SW 1271 (cell line): ENCODE measurements at regions not wholly inside any gene's neighbourhood (a gene's known extent, or its start where the extent isn't known, plus 50 kb on each side); places are given as distances from the start of the nearest gene placed in this dataset.
"Not testable (repeated sequence)": the region's sequence is repeated elsewhere in the genome, so short reads cannot be mapped to it uniquely, and the experiment has no call there.

Experiments
- DNase-seq, 2 experiments: peaks; one replicate each; lab custom pipeline; 2025; lab: John Stamatoyannopoulos, UW

- no peak for DNase-seq
Measured at GRCh38 chr6:167208819-167209576, 51.2 kb upstream of the GPR31 start.

GRCh38 chr6:167209577-167209975 is 51.8 kb upstream of the GPR31 start:
- no peak for DNase-seq

GRCh38 chr6:167210375-167211294 is 52.9 kb upstream of the GPR31 start:
- no peak for DNase-seq

DNA sequence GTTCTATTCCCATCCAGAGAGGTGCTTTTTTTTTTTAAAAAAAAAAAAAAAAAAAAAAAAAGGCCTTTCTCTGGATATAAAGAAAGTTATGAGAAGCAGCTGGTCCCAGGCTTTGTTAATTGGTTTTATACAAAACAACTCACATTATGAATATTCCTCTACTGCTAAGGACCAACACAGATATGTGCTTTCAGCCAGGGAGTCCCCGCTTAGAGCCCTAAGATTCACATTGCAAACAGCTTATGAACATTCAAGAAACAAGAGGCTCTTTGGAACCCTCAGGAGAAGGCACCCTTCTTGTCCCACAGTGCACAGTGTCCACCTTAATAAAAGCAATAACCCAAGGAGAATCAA is 53.5 kb upstream of the GPR31 start:
- DNase-seq: no peak

DNA sequence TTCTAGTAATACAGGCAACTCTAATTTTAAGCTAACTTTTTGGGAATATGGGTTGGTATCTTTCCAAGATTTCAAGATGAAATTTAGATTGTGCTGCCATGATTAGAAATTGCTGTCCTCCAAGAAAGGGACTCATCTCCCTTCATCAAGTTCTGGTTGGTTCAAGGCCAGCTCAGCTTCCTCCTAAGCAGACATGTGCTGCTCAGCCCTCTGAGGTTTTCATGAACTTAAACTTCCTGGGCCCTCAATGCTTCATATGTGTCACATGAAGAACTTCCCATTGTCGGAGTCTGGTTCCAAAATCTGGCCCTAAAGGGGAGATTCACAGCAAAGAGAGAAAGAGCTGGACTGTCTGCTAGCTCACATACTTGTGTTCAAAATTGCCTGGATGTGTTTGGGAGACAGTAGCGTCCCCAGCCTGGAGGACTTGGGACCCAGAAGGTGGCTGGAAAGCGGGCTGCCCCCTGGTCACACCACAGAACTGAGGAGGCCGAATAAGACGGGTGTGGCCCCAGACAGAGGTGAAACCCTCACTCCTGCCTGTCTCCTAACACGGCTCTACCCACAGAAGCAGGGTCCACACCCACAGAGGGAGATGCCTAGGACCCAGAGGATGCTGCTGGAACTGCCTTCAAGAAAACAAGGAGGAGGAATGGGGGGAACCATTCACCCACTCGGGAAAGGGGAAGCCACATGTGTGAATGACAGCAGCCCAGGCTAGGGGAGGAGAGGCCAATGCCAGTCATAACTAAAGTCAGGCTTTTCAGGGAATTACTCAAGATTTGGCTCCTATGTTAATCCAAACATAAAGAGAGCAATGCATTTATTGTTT is 54.3 kb upstream of the GPR31 start:
- DNase-seq: no peak

DNA sequence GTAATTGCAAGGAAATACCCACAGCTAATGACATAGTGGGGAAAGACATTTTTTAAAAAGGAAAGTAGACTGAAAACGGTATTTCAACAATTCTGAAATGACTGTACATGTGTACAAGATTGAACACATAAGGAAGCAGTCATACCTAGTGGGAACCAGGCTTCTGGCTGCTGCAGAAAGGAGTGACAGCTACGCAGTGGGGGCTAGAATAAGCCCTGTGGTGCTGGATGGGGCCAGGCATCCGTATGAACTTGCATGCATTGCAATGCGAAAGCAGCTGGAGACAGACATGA is 54.9 kb upstream of the GPR31 start:
- DNase-seq: no peak

DNA sequence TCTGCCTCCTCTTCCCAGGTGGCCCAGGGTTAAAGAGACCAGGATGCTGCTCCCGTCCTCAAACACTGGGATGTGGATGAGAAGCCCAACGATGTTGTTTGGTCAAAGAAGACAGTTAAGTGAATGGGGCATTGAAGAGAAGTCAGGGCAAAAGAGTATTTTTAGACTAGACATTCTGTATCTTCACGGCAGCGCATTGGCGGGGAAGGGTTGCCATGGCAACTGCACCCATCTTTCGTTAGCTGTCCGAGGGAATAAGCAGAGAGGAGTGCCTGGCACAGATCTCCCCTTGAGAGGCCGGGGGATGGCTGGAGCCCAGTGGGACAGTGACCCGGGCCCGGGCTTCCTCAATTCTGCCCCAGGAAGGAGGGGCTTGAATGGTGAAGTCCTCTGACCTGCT is 56.4 kb upstream of the GPR31 start:
- no peak for DNase-seq

DNA sequence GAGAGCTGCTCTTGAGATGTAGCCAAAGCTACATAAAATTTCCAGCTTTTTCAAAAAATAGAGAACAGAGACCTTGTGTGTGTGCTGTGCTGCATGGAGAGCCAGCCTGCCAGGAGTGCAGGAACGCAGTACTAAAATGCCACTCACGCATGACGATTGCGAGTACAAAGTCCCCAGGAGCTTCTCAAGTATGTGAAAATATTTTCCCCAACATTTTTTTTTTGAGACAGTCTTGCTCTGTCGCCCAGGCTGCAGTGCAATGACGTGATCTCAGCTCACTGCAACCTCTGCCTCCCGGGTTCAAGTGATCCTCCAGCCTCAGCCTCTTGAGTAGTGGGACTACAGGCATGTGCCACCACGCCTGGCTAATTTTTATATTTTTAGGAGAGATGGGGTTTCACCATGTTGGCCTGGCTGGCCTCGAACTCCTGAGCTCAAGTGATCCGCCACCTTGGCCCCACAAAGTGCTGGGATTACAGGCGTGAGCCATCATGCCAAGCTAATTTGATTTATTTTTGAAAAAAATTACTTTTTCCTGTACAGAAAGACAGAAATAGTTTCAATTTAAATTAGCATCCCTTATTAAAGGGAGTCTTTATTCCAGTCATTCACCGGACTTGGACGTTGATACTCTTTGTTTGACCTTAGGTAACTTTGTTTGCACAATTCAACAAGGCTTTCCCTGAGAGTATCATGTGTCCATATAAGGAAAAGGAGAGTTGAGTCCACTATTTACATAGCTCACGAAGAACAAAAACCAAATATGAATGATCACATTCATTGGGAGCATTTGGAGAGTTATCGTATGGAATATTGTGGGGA is 57.9 kb upstream of the GPR31 start:
- DNase-seq: not testable (repeated sequence)

- DNase-seq: not testable (repeated sequence)
Measured at GRCh38 chr6:167216390-167217050, 58.7 kb upstream of the GPR31 start.

DNA sequence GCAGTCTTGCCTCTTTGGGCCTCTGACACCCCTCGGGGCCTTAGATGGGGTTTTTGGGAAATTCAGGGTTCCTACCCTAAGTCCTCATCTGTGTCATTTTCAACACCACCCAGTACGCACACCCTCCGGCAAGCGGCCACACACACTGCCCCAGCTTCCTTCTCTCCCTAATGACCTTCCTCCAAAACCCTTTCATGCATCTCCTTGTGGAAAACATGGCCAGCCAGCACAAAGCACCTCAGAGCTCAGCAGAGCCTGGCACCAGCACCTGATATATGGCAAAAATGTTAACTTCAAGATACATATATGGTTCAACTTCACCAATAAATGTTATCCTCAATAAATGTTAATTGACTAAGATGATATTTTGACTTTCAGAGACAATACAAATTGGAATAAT is 59.3 kb upstream of the GPR31 start:
- not testable (repeated sequence) for DNase-seq

- peak in 1 of 2 experiments; percentile 10 for DNase-seq
Measured at GRCh38 chr6:167217951-167218759, 60.4 kb upstream of the GPR31 start.

GRCh38 chr6:167219079-167219478 is 61.3 kb upstream of the GPR31 start:
- DNase-seq: not testable (repeated sequence)

GRCh38 chr6:167219967-167220512 is 62.3 kb upstream of the GPR31 start:
- no peak for DNase-seq

DNA sequence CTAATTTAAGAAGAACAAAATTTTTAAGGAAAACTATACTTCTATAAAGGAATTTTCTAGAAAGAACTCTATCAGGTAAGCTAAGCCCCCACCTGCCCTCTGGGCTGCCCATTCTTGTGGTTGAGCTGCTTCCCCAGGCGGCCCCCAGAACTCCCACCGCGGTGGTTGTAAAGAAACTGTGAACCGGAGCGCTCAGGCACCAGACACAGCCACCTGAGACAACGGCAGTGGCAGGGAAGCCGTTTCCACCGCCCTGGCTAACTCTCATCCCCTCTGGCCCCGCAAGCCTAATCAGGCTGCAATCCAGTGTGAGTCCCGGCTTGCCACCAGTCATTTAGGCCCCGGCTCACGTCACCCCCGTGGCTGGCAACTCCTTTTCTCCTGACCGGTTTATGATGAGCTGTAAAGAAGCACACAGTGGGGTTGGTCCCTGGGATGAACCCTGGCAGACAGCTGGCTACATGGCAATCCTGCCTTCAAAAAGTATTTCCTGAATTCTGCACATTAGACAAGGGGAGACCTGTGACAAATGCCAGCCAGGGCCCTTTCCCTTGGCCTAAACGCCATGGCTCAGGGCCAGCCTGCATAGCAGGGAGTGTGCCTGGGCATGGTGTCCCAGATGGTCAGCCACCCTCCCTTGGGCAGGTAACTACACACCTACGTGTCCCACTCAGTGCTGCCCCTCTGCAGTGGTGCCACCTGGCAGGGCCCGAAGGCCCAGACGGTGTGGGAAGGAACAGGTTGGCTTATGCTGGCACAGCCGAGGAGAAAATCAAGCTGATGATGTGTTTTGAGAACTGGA is 63.8 kb upstream of the GPR31 start:
- DNase-seq: no peak

- DNase-seq: not testable (repeated sequence)
Measured at GRCh38 chr6:167225566-167226382, 65.3 kb upstream of the UNC93A start.

- DNase-seq: no peak
Measured at GRCh38 chr6:167226383-167226685, 64.8 kb upstream of the UNC93A start.

DNA sequence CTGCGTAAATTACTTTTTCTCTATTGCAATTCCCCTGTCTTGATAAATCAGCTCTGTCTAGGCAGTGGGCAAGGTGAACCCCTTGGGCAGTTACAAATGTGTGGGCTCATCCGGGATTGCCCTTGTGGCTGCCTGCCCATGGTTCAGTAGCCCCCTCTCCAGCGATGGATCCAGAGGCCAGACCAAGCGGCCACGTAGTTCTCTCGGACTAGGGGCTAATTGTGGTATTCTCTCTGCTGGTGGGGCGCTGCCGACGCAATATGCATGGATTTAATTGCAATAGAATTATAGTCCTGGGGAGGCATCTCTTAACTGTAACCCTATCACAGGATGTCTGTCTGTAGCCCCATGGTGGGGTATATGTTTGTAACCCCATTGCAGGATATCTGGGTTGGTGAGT is 64.3 kb upstream of the UNC93A start:
- no peak for DNase-seq

DNA sequence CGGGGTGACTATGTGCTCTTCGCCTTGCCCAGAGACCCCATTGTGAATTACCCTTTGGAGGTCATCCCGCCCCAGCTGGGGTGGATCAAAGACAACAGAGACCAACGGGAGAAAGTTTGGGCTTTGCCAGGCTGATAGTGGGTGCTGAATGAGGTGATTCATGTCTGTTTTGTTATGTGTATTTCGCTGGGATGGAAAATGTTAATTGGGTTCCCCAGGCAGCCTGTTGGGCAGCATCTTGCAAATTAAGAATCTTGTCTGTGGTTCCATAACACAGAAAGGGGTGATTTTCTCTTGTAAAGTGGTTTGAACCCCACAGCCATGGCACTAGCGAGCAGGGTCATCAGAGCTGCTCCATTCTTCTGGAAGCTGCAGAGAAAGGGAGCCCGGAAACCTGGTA is 63.1 kb upstream of the UNC93A start:
- DNase-seq: no peak
